ENCODE measurements at regions not wholly inside any gene's neighbourhood (a gene's known extent, or its start where the extent isn't known, plus 50 kb on each side); places are given as distances from the start of the nearest gene placed in this dataset.

DNA sequence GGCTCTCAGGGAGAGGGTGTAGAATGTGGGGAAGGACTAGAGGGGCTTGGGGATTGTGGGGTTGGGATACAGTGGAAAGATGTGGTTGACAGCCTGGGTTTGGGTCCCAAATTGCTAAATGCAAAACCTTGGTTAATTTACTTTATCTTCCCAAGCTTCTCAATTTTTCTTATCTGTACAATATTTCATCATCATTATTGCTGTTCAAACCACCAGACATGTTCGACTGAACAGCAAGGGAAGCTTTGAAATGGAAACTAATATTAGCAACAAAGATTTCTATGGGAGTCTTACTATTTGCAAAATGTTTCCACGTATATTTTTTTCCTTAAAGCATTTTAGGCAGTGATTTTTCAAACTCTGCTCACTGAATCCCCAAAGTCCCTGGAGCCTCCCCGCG, 67.0 kb upstream of the KAZN start:
- DNase-seq (ENCODE audit: low read depth), result no peak

DNA sequence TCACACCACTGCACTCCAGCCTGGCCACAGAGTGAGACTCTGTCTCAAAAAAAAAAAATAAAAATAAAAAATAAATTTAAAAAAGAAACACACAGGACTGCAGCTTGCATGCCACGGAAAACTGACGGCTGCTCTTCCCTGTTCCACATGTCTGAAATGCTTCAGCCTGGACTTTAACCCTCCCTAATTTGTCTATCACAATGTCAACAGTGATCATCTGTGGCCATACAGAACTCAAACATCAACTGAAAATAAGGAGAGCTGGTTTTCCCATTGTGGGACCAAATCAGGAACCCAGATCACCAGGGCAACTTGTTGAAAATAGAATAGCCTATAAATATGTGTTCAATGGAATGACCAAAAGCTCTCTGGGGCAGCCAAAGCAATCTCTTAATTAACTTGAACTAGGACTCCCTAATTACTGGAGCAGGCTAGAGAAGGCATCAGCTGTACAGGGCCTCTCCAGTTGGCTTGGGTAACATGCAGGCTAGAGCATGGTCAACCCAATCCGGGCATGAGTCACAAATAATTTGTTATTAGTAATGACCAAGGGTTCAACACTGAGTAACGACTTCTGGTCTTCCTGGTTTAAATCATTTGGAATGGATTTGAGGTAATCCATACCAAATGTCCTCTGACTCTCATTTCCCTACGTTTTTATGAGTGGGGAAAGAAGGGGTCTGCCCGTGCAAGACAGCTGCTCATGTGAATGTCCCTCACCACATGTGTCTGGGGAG, 62.7 kb upstream of the KAZN start:
- DNase-seq (ENCODE audit: low read depth), result no peak

DNA sequence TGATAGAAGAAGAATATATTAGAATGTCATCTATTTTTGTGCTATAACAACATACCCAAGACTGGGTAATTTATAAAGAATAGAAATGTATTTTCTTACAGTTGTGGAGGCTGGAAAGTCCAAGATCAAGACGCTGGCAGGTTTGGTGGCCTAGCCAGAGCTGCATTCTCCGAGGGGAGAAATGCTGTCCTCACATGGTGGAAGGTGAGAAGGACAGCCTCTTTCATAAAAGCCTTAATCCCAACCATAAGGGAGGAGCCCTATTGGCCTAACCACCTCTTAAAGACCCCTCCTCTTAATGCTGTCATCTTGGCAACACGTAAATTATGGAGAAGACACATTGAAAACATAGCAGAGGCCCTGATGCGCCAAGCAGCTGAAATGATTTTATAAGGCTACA, 60.1 kb upstream of the KAZN start:
- DNase-seq (ENCODE audit: low read depth), result no peak

DNA sequence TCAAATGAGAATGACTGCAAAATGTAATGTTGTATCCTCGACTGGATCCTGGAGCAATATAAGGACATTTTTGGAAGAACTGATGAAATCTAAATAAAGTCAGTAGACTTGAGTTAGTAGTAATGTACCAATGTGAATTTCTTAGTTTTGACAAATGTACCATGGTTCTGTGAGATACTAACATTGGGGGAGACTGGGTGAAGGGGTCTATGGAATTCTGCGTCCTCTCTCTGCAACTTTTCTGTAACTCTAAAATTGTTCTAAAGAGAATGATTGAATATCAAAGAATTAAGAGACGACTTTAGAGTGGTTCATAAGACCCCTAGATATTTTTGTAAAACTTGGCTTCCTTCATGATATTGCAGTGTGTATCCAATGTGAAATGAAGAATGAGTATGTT, 59.2 kb upstream of the KAZN start:
- DNase-seq (ENCODE audit: low read depth), result no peak

DNA sequence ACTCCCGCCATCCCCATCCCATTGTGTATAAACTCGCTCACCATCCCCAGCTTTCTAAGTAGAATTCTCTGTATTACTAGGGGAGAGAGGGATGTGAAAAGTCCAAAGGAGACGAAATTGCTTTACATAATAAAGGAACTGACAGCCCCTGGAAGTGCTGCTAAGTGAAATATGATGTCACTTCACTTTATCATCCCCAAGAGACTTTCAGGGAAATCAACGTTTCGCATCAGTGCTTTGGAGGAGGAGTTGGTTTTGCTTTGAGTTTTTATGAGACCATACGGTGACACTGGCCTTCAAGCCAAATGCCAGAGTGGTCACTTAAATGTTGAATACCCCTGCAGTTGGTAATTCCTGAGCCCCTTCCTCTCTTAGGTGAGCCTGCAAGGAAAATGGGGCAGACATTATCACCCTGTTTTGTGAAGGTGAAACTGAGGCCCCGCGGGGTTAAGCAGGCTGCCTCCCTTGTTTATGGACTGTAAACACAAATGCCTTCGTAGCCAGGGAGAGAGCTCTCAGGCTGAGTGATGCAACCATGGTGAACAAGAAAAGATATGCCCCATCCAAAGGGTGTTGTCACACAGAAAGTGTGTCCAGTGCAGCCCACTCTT, 58.4 kb upstream of the KAZN start:
- no peak for DNase-seq (ENCODE audit: low read depth)

DNA sequence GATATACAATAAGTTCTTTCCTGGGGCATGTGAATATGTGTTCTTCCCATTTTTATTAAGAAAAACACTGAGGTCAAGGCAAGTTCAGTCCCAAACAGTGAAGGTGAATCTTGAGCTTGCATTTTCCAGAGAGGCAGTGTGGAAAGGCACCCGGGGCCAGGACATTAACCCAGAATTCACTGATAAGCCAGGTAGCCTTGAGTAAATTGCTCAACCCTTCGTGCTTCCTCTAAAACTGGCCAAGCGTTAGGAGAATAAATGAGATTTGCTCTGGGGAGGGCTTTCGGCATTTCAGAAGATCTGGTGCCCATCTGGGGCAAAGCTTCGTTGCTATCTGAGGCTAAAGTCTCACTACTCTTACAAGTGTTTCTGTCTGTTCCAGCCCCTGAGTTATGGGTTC, 57.1 kb upstream of the KAZN start:
- no peak for DNase-seq (ENCODE audit: low read depth)

DNA sequence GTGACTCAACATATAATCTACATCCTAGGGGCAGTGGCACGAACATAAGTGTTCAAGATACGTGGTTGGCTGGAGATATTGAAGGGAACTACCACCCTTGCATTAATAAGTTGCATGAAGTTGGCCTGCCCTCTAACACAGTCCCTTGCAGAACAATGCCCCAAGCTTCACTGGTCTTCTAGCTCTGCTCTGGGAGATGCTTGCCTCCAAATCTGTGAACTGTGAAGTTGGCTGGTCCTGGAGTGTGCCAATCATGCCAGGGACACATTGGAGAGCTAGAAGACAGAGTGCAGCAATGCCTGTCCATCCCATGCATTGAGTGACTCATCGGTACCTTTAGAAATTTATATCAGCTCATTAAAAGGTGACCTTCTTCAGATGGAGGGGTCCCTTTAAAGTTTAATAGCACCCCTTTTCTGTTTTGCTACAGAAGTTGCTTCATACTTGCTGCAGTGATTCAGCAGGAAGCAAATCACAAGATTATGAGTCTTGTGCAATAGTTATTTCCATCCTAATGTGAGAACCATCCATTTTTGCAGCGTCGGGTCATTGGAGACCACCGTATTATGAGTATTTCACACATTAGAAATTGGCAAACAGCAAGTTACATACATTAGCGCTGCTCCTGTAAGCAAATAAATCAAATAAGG, 55.2 kb upstream of the KAZN start:
- DNase-seq (ENCODE audit: low read depth), result no peak

DNA sequence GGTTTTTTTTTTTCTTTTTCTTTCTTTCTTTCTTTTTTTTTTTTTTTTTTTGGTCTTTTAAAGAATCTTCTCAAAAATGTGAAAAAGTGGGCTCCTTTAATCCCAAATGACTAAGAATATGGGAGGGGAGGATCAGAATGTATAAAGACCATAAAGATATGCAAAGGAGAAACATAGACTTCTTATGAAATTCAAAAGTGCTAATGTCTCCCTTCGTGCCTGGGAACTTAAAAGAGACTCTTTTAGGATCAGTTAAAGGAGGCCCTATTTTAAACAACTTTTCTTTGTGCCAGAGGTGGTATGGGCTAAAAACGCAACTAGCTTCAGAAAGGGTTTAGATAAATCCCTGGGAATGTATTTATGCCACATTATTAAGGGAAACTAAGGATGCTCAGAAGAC, 54.2 kb upstream of the KAZN start:
- DNase-seq (ENCODE audit: low read depth), result no peak

DNA sequence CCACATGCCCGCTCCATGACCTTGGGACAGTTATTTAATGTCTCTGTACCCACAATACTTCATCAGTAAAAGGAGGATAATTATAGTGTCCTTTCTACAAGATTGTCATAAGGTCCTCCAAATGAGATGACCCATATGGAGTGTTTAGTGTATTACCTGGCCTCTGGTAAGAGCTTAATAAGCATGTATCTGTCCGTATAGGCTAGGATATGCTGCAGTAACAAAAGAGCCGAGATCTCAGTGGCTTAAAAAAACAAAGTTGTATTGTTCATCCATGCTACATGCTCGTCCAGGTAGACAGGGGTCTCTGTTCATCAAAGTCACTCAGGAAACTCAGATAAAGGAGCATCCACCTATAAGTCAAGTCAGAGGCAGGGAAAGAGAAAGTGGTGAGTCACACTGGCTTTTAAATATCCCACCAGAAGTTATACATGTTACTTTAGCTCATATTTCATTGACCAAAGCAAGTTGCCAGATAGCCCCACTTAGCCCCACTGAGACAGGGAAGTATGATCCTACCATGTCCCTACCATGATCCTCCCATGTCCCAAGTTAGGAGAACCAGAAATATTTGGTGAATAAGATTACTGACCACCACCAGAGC, 53.0 kb upstream of the KAZN start:
- no peak for DNase-seq (ENCODE audit: low read depth)

DNA sequence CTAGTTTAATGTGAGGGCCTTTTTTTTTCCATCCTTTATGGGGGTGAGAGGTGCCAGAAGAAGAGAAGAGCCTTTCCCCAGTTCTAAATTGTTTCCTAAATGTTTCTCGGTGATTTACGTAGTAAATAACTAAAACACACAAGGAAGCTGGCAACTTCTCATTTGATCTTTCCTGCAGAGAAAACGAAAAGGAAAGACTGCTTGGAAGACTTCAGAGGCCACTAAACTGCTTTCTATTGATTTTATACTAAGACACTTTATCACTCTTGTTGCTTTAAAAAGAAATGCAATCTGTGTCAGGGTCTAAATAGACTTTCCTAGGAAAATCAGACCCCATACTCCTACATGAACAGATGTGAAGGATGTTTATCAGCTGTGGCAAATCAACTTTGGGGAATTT, 52.1 kb upstream of the KAZN start:
- DNase-seq (ENCODE audit: low read depth), result no peak
